ENCODE measurements at regions not wholly inside any gene's neighbourhood (a gene's known extent, or its start where the extent isn't known, plus 50 kb on each side); places are given as distances from the start of the nearest gene placed in this dataset.

DNA sequence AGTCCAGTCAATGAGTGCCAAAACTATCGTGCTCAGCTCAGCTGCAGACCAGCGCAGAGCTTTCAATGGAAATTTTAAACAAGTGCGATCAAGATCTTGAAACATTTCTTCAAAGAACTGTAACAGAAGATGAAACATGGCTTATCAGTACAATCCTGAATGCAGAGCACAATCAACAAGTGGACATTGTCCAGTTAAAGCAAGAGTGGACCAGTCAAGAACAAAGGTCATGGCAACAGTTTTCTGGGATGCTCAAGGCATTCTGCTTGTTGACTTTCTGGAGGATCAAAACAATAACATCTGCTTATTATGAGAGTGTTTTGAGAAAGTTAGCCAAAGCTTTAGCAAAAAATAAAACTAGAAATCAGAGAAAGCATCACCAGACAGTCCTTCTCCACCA is 374.2 kb downstream of the SETD4 start:
- no peak overlapping the region for H3K4me3 ChIP-seq (ENCODE audit: low read length)
- no peak for TF ChIP-seq ZNF274 (IDR thresholded peaks at IDR 0.05; ENCODE audit: low read depth, low read length)

DNA sequence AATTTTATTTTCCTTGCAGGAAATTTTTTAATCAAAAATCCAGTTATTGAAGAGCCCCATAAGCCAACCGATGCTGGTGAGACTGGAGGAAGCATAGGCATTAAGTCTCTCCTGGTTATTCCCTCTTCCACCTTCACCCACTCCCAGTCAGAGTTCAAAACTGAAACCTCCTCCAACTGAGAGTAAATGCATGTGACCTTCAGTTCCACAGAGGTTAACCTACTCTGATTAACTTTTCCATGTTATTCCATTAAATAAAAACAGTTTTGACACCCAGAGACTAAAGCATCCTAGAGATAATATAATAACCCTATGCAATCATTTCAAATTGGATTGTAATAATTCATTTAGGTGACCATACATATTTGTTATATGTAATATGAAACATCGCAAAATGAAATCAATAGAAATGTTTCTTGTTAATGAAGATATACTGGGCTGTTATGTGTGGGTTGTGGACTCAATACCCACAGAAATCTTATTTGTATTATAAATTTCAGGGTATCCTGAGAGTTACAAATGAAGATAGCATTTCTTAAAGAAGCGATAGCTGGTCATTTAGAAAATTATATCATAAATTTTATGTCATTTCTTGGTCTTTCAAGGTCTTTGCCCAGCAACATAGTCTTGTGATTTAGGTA is 376.5 kb downstream of the SETD4 start:
- no peak for TF ChIP-seq ZNF274 (IDR thresholded peaks at IDR 0.05; ENCODE audit: low read depth, low read length)
- H3K4me3 ChIP-seq (ENCODE audit: low read length), result no peak overlapping the region

DNA sequence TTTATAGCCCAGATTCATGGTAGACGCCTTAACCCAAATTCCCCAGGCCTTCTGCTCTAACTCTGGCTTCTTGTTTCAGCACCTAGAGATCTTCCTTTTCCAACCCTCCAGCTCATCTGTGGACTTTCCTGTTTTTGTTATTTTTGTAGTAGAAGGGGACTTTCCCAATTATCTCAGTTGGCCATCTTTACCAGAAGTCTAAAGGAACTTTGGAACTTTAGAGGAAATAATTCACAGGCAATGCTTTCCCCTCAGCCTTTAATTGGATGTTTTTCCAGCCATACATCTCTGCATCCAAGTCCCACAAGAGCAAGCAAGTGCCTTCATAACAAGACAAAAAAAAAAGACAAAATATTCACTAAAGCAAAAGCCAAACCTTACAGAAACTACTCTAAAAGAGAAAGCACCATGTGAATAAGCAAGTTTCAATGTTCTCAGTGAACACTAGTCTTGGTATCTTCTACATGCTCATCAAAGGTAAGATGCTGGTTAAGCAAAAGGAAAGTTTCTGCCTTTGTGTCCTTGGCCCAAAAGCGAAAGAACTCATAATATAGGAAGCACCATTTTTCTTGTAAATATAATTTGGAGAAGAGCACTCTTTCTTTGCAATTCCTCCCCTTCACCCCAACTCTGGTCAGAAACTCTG is 377.3 kb downstream of the SETD4 start:
- no peak overlapping the region for H3K4me3 ChIP-seq (ENCODE audit: low read length)
- TF ChIP-seq ZNF274 (IDR thresholded peaks at IDR 0.05; ENCODE audit: low read depth, low read length), result no peak

DNA sequence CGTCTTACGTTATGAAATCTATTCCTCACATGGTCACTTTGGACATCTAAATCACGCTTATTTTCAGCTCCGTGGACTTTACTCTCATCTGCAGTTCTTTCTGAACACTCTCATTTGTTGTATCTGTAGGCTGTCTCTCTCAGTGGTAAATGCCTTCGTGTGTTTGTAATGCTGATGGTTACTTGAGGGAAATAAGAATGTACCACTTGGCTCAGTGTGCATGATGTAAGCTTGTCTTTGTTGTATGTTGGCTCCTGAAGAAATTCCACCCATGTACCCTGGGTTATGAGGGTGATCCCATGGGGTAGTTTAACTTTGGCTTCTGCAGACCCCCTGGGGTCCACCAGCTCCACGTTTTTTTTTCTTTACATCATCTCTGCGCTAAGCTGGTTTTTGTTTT is 378.4 kb downstream of the SETD4 start:
- no peak for TF ChIP-seq ZNF274 (IDR thresholded peaks at IDR 0.05; ENCODE audit: low read depth, low read length)
- H3K4me3 ChIP-seq (ENCODE audit: low read length), result no peak overlapping the region

DNA sequence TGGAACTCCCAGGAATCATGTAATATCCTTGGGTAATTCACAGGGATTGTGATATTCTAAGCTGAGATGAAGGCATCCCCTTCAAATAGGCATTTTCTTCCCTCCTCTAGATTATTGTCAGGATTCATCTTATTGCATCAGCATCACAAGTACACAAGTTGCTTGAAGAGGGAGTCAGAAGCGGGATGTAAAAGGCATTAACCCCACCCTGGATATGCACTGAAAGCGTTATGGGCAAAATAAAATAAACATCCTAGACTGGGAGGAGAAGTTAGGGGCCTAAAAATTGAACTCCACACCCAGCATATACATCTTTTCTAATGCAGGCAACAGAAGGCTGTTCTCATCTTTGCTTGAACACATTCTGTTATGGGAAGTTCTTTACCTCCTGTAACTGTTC is 381.2 kb downstream of the SETD4 start:
- TF ChIP-seq ZNF274 (IDR thresholded peaks at IDR 0.05; ENCODE audit: low read depth, low read length), result no peak
- H3K4me3 ChIP-seq (ENCODE audit: low read length), result no peak overlapping the region

DNA sequence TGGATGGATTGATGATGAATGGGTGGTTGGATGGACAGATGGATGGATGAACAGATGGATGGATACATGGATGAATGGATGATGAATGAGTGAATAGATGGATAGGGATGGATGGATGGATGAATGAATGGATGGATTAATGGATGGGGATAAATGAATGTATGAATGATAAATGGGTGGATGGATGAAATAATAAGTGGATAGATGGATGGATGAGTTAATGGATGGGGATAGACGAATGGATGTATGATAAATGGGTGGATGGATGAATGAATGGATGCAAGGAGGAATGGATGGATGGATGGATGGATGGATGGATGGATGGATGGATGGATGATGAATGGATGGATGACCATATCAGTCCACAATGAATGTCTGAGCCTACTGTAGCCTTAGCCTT is 381.9 kb downstream of the SETD4 start:
- H3K4me3 ChIP-seq (ENCODE audit: low read length), result no peak overlapping the region
- no peak for TF ChIP-seq ZNF274 (IDR thresholded peaks at IDR 0.05; ENCODE audit: low read depth, low read length)

DNA sequence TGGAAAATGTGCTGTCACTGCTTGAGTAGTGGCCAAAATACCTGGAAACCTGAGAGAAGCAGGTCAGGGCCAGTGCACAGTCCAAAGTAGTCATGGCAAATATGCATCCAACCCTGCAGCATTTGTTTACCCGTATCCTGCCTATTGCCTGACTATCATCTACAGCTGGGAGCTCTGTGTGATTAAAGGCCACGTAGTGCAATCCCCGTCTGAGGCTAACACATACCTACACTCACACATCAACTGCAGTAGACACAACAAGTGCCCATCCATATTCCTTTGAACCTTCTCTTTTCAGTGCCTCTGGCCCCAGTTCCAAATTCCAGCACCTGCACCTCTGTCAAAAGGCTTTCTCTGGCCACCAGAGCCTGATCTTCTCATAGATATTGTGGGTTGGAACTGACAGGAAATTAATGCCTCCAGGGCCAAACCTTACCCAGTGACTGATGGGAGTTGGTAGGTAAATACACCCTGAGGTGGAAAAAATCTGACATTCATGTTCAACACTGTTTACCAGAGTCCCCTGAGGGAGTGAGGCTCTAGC is 383.0 kb downstream of the SETD4 start:
- H3K4me3 ChIP-seq (ENCODE audit: low read length), result no peak overlapping the region

DNA sequence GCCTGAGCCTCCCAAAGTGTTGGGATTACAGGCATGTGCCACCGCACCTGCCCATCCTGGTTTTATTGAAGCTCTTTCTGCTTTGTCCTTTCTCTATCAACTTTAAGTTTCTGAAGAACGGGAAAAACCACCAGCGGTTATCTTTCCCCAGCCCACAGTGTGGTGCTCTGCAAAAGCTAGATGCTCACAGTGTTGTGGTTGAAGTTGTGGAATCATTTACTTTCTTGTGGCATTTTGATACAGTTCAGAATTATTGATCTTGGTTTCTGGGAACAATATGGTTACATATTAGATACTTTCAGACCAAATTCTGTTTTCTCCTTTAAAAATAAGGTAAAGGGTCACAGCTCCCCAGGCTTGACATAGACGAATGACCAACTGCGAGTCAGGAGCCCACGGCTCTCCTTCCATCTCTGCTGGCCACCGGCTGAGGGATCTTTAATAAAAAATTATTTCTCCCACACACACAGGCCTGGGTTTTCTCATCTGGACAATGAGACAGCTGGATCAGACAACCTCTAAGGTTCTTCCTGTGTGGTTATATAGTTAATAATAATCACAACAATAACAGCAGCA is 385.3 kb downstream of the SETD4 start:
- no peak overlapping the region for H3K4me3 ChIP-seq (ENCODE audit: low read length)
- TF ChIP-seq ZNF274 (IDR thresholded peaks at IDR 0.05; ENCODE audit: low read depth, low read length), result no peak

More for the DNA sequence above, 383.0 kb downstream of the SETD4 start:
- no peak for TF ChIP-seq ZNF274 (IDR thresholded peaks at IDR 0.05; ENCODE audit: low read depth, low read length)

DNA sequence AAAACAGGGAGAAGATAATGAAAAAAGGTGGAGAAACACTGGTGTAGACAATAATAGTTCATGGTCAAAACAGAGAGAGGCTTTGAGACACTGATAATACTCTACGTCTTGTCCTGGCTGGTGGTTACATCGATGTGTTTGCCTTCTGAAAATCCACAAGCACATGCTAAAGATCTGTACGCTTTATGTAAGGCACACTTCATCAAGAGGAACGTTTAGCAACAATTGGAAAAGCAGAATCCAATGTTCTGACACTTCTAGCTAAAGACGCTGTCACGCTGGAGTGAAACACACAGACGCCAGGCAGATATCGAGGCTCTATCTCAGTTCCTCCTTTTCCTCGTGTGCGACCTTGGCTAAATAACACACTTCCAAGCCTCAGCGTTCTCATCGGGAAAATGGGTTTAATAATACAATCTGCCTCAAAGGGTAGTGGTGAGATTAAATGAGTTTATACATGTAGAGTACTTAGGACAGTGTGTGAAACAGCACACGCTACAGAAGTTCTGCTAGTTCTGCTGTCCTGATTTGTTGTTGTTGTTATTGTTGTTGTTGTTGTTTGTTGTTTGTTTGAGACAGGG is 386.1 kb downstream of the SETD4 start:
- no peak overlapping the region for H3K4me3 ChIP-seq (ENCODE audit: low read length)
- TF ChIP-seq ZNF274 (IDR thresholded peaks at IDR 0.05; ENCODE audit: low read depth, low read length), result no peak

DNA sequence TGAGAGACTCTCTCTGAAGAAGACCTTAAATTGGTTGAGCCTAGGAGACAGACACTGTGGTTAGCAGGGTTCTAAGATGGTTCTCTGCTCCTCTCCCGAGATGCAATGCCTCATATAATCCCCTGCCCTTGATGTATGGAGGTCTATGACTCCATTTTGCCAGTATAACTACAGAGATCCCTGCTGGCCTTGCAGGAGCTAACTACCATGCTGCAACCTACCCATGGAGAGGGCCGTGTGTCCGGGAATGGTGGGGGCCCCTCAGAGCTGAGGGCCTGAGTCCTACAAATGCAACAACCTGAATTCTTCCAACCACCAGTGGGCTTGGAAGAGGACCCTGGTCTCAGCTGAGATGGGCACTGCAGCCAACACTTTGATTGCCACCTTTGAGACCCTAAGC is 388.0 kb downstream of the SETD4 start:
- no peak for TF ChIP-seq ZNF274 (IDR thresholded peaks at IDR 0.05; ENCODE audit: low read depth, low read length)
- no peak overlapping the region for H3K4me3 ChIP-seq (ENCODE audit: low read length)

DNA sequence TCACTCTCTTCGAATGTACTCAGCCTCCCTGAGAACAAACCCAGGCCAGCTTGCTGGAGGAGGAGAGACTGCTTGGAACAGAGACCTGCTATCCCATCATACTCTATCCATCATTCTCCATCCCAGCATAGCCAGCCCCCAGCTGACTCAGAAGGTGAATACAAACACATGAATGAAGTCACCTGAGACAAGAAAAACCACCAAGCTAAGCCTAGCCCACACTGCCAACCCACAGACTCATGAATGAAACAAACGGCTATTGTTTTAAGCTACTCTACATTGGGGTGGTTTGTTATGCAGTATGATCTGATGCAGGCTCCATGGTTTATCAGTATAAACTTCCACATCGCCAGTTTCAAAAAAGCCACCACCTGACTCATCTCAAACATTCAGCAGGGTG is 395.6 kb downstream of the SETD4 start:
- no peak for TF ChIP-seq ZNF274 (IDR thresholded peaks at IDR 0.05; ENCODE audit: low read depth, low read length)

DNA sequence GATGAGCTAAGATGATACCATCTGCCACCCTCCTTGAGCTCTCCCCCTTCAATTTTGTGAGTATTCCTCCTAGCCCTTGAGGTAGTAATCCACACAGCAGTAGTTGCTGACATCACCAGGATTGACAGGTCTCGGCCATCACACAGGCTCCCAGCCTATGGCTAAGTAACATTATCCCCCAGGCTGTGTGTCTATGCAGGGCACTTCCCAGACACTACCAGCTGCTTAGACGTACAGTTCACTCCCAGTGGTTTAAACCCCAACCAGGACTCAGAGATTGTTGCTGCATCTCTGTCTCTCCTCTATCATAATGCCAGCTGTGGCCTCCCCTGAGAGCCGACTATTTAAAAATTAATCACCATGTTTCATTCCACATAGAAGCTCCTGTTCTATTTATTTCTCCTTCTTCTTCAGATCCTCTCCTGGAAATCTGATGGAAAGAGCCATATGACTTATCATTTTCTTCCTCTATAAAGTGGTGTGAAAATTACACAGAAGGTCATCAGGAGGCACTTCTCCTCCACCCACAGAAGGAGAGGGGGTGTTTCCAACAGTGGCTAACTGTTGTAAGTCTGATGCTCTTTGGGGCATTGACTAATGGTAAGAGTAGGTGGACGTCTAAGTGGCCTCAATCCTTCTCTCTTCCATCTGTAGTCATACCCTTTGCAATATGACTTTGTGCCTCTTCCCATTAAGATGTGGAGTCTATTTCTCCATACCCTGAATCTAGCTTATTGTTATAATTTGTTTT is 396.3 kb downstream of the SETD4 start:
- TF ChIP-seq ZNF274 (IDR thresholded peaks at IDR 0.05; ENCODE audit: low read depth, low read length), result no peak
- no peak overlapping the region for H3K4me3 ChIP-seq (ENCODE audit: low read length)

More for the DNA sequence above, 395.6 kb downstream of the SETD4 start:
- H3K4me3 ChIP-seq (ENCODE audit: low read length), result no peak overlapping the region

DNA sequence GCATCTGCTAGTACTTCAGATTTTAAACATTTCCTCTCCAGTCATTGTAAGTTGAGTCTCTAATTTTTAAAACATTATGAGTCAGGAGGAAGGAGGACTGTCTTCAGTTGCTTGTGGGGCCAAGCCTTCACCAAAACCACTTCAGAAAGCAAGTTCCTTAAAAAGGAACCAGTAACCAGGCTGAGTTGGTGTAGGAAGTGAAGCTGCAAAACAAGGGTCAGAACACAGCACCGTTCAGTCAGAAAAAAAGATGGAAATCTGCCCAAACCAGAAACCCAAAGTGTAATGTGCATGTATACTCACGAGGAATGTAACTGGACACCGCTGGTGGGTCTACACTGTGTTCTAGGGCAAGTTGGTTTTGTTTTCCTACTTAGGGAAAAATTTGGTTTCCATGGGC is 402.1 kb downstream of the SETD4 start:
- H3K4me3 ChIP-seq (ENCODE audit: low read length), result no peak overlapping the region
- no peak for TF ChIP-seq ZNF274 (IDR thresholded peaks at IDR 0.05; ENCODE audit: low read depth, low read length)

DNA sequence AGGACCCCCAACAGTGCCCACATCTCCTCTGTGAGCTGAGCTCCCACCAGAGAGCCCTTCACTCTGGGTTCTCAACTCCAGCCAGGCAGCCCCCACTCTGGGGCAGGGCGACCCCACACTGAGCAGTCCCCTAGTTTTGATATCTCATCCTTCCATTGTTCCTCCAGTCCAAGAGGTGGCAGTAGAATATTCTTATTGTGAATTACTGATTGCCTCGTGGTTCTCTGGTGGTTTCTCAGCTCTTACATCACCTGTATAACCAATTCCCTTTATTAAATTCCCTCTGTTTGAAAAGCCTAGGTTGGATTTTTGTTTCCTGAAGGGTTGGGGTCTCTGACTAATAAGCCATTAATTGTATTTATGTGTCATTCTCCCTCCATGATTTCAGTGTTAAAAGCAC is 407.5 kb downstream of the SETD4 start:
- H3K4me3 ChIP-seq (ENCODE audit: low read length), result no peak overlapping the region
- TF ChIP-seq ZNF274 (IDR thresholded peaks at IDR 0.05; ENCODE audit: low read depth, low read length), result no peak

All from GM08714 (cell line).